Kidney epithelial cell (primary cell): ENCODE measurements at regions not wholly inside any gene's neighbourhood (a gene's known extent, or its start where the extent isn't known, plus 50 kb on each side); places are given as distances from the start of the nearest gene placed in this dataset.

Experiments
- DNase-seq: peaks from one replicate; pipeline ENCODE4 v3.0.0-alpha.2; 2010; ENCODE audit warnings: low read depth
- H3K27me3 ChIP-seq: 2 replicates; pipeline ENCODE4 v1.6.0; 2011; ENCODE audit warnings: low read length; ENCODE audit not compliant: control insufficient read depth, insufficient read depth
- H3K36me3 ChIP-seq: 2 replicates; pipeline ENCODE4 v1.5.1; 2011; ENCODE audit warnings: low read length; ENCODE audit not compliant: control insufficient read depth, insufficient read depth
- H3K4me3 ChIP-seq: 2 replicates; pipeline ENCODE4 v1.5.1; 2011; ENCODE audit warnings: low read depth, mild to moderate bottlenecking, control low read depth, low read length
- TF ChIP-seq, protein P1 (sequence below): IDR thresholded peaks from 2 replicates; pipeline ENCODE4 v1.5.1; 2011; ENCODE audit warnings: mild to moderate bottlenecking, moderate library complexity, low read length, control low read depth, inconsistent platforms; ENCODE audit not compliant: insufficient read depth, poor library complexity, severe bottlenecking

- Histone ChIP-seq H3K27me3 (no peaks in the 10 kb centered on the region), H3K36me3 (no peaks in the 10 kb centered on the region), H3K4me3 (no peak overlapping the region)
- no peak for DNase-seq
- TF ChIP-seq, protein P1, sequence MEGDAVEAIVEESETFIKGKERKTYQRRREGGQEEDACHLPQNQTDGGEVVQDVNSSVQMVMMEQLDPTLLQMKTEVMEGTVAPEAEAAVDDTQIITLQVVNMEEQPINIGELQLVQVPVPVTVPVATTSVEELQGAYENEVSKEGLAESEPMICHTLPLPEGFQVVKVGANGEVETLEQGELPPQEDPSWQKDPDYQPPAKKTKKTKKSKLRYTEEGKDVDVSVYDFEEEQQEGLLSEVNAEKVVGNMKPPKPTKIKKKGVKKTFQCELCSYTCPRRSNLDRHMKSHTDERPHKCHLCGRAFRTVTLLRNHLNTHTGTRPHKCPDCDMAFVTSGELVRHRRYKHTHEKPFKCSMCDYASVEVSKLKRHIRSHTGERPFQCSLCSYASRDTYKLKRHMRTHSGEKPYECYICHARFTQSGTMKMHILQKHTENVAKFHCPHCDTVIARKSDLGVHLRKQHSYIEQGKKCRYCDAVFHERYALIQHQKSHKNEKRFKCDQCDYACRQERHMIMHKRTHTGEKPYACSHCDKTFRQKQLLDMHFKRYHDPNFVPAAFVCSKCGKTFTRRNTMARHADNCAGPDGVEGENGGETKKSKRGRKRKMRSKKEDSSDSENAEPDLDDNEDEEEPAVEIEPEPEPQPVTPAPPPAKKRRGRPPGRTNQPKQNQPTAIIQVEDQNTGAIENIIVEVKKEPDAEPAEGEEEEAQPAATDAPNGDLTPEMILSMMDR = no peak
These were observed 242.2 kb upstream of the ADGRL2 start for GRCh38 chr1:81558291-81559076.

DNA sequence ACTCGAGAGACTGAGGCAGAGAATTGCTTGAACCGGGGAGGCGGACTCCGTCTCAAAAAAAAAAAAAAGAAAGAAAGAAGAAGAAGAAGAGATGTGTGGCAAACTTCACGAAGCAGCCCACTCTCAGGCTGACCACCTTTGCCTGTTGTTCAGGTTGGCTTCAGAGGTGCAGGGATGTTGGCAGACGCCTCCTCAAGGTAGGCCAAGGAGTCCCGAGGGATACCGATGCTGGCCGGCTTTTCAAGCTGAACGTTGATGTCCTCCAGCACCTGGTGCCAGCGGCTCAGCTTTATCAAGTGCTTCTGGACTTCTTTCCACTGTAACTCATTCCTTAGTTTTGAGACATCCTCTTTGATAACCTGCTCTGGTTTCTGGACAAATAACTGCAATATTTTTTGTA lies 243.8 kb upstream of the ADGRL2 start:
- H3K27me3 ChIP-seq = no peaks in the 10 kb centered on the region

GRCh38 chr1:81554534-81554933 lies 246.2 kb upstream of the ADGRL2 start:
- Histone ChIP-seq H3K27me3 (no peaks in the 10 kb centered on the region), H3K36me3 (no peaks in the 10 kb centered on the region), H3K4me3 (no peak overlapping the region)
- no peak for DNase-seq
- TF ChIP-seq, protein P1 = no peak

More for the DNA sequence above, 243.8 kb upstream of the ADGRL2 start:
- TF ChIP-seq, protein P1 = no peak
- DNase-seq = no peak
- H3K4me3 ChIP-seq = no peak overlapping the region
- H3K36me3 ChIP-seq = no peaks in the 10 kb centered on the region

DNA sequence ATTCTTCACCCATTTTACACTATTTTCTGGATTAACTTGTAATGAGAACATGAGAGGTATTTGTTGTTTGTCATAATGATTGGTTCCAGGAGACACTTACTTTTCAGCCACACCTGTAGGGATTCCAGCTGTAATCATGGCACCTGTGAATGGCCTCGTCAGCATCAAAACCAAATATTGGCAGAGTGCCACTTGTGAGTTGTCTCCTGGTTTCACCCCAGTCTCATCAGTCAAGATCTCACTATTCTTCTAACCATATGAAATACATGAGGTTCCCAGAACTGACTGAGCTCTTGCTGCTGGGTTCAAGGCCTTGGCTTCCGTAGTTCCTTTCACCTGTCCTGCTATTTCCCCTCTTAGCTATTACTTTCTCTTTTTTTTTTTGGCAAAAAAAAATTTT lies 246.6 kb upstream of the ADGRL2 start:
- no peaks in the 10 kb centered on the region for H3K27me3 ChIP-seq
- H3K36me3 ChIP-seq = no peaks in the 10 kb centered on the region
- TF ChIP-seq, protein P1 = no peak

GRCh38 chr1:81553503-81553902 lies 247.2 kb upstream of the ADGRL2 start:
- Histone ChIP-seq H3K27me3 (no peaks in the 10 kb centered on the region), H3K36me3 (no peaks in the 10 kb centered on the region), H3K4me3 (no peak overlapping the region)
- no peak for DNase-seq
- TF ChIP-seq, protein P1 = no peak

More for the DNA sequence above, 246.6 kb upstream of the ADGRL2 start:
- no peak for DNase-seq
- H3K4me3 ChIP-seq = no peak overlapping the region

DNA sequence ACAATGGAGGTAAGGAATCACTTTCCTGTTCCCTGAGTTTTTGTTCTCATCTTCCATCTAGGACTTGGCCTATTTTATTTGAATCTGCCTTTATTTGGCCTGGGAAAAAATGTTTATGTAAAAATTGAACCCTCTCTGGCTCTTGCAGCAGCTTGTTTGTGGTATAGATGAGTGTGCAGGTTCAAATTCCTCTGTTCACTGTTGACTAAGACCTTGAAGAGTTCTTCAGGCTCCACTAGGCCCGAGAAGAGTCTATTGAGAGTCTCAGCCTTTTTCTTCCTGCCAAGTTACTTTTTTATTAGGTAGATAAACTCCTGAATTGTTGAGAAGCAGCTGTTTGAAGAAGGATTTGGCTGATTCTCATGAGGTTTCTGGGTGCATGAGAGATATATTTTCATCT lies 248.8 kb upstream of the ADGRL2 start:
- no peak overlapping the region for H3K4me3 ChIP-seq
- DNase-seq = no peak
- TF ChIP-seq, protein P1 = no peak
- no peaks in the 10 kb centered on the region for H3K27me3 ChIP-seq
- H3K36me3 ChIP-seq = no peaks in the 10 kb centered on the region
